NT2/D1 (cell line): ENCODE measurements at regions not wholly inside any gene's neighbourhood (a gene's known extent, or its start where the extent isn't known, plus 50 kb on each side); places are given as distances from the start of the nearest gene placed in this dataset.

Experiments
- SUZ12 ChIP-seq: IDR thresholded peaks from 2 replicates; pipeline ENCODE4 v1.6.1; 2011; ENCODE audit not compliant: insufficient read length, insufficient read depth; ENCODE audit errors: extremely low read depth
- YY1 ChIP-seq: IDR thresholded peaks from 2 replicates; pipeline ENCODE4 v1.6.1; 2011; ENCODE audit not compliant: insufficient read length, insufficient read depth
- ZNF274 ChIP-seq: IDR thresholded peaks from 2 replicates; pipeline ENCODE4 v1.6.1; 2011; ENCODE audit warnings: mild to moderate bottlenecking, low read depth, low read length

DNA sequence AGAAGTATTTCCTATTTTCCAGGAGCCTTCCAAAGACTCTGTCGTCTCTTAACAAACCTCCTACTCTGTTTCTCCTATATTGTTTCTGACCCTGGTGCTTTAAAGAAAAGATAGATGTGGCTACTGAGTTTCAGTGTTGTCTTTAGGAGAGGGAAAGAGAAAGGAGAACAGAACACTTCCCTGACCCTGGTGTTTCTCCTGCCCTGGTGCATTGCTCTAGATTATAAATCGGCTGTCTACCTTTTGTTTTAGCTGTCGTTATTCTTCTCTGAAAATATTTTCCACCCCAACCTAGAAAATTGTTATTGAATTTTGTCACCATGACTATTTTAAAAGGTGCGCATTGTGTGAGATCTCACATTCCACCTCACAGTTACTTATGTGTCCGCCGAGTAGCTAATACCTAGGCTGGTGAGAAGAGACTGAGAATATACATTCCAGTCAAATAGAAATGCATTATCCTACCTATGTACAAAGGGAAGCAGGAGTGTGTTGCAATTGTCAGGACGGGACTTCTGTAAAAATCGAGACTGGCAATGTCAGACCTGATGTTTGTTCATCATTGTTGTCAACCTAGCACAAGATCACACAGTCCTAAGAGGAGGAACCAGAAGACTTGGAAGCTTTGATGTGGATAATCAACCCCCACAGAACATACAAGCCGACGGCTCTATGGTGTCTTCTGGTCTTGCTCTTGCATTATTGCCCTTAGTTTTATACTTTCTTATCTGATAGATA is 108.7 kb upstream of the SLC38A4 start:
- TF ChIP-seq YY1 (no peak), SUZ12 (no peak), ZNF274 (no peak)
